SKM-1 treated with dmso at 0.1 percent for 144 hours (cell line): ENCODE measurements at regions not wholly inside any gene's neighbourhood (a gene's known extent, or its start where the extent isn't known, plus 50 kb on each side); places are given as distances from the start of the nearest gene placed in this dataset.

Source experiments
- DNase-seq: peaks from one replicate; lab custom pipeline; 2025; ENCODE audit not compliant: unreplicated experiment; lab: John Stamatoyannopoulos, UW

DNA sequence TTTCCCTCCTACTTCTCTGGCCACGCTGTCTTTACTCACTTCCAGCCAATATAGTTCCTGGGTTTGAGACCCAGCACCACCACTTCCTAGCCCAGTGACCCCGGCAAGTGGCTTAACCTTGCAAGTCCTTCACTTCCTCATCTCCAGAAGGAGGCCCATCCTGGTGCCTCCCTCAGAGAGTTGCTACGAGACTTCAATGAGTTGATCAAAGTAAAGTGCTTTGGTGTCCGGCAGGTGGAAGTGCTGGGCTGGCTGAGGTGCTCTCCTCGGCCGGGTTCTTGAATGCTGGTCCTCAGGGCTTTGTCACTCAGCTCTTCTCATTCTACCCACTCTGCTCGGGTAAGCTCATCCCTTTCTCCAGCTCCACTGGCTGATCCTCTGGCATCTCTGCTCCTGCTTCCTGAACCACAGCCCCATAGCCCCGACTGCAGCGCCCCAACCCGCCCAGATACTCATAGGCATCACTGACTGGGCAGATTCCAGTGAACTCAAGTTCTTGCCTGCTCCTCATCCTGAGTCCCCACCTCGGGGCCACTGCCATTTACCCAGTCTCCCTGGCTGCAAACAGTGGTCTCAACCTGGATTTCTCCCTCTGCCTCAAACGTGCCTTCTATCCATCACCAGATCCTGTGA, 75.8 kb upstream of the WNT4 start:
- no peak for DNase-seq

DNA sequence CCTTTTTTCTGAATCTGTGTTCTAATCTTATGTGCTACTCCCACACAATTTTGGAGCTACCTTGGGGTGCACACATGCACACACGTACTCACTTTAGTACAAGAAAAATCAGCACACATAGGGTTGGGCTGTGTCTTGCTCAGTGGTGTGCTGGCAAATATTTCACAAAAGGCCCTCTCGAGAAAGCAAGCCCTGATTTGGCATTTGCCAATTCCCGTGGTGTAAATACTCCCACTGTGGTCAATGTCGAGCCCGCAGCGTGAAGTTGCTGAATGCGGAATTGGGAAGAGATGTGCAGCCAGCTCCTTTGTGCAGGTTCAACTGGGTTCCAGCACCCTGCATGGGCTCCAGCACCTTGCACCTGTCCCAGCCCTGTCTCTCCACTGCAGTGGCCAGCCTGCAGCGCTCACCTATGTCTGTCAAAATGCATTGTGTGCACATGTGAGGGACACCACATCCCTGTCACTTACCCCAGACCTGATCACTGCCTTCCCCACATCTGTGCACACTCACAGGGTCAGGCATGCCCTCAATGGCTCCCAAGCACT, 78.4 kb upstream of the WNT4 start:
- no peak for DNase-seq

- no peak for DNase-seq
Observed at GRCh38 chr1:22222723-22223122, 79.8 kb upstream of the WNT4 start.

GRCh38 chr1:22223176-22223575, 80.3 kb upstream of the WNT4 start:
- DNase-seq: no peak

DNA sequence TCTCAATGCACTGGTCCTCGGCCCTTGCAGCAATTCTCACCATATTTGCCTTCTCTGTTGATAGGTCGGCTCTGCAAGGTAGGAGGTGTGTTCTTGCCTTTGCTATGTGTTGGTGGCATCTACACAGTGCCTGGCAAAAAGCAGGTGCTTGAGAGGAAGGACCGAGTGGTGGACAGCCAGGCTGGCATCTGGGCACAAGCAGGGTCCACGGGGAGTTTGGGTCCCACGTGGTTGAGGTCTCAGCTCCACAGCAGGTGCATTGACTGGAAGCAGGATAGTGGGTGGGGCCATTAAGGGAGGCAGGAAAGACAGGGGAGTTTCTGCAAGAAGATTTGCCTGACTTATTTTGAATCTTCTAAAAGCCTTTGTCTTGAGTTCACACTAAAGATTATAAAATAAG, 81.2 kb upstream of the WNT4 start:
- no peak for DNase-seq

- no peak for DNase-seq
Observed at GRCh38 chr1:22224631-22225030, 81.7 kb upstream of the WNT4 start.

GRCh38 chr1:22225858-22226589, 83.1 kb upstream of the WNT4 start:
- DNase-seq: no peak

DNA sequence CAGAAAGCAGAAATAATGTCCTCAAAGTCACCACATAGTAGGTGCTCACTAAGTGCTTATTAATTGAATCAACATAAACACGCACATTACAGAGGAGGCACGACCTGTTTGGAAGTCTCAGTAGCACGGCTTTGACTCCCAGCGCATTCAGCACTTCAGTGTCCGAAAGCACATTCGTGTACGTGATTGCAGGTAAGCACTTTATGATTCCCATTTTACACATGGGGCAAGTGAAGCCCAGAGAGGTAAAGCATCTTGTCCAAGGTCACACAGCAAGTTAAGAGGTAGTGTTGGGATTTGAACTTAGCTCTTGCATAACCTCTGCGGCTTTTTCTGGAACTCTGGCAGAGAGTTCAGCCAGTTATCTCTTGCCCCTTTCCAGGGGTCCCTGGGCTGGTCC, 85.2 kb upstream of the WNT4 start:
- DNase-seq: no peak

GRCh38 chr1:22228505-22228911, 85.6 kb upstream of the WNT4 start:
- DNase-seq: no peak

- no peak for DNase-seq
Observed at GRCh38 chr1:22229379-22229778, 86.5 kb upstream of the WNT4 start.

- DNase-seq: no peak
Observed at GRCh38 chr1:22231068-22231593, 88.2 kb upstream of the WNT4 start.

- no peak for DNase-seq
Observed at GRCh38 chr1:22231995-22232690, 89.2 kb upstream of the WNT4 start.

DNA sequence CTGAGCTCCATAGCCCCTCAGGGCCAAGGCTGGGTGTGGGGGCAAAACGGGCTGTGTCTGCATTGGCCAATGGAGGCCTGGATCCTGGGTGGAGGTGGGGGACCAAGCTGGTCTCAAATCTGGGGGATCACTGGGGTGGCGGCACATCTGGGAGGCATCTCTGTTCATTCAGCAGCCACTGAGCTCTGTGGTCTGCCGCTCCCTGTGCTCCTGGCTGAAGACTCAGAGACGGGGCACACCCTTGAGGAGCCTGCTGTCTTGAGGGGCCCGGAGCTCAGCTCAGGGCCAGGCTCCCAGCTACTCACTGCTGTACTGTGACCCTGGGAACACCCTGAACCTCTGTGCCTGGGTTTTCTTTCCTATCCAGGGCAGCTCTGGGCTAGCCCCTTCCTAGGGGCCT, 90.3 kb upstream of the WNT4 start:
- DNase-seq: no peak

- no peak for DNase-seq
Observed at GRCh38 chr1:22234476-22235030, 91.7 kb upstream of the WNT4 start.

GRCh38 chr1:22236166-22236565, 93.3 kb upstream of the WNT4 start:
- DNase-seq: no peak

DNA sequence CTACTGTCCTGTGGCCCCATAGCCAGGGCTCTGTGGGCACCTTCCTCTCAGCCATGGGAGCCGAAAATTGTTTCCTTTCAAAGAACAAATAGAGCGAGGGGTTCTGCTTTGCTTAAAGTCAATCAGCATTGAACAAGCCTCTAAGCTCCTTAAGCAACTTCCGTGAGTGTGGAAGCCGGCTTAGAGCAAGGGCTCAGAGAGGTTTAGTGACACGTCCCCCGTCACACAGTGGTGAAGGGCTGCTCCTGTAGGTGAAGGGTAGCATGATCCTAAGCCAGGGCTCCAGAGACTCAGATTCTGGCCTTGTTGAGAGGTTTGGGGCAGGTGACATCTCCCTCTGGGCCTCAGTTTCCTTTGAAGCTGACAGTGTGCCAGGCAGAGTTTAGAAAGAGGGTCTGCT, 94.0 kb upstream of the WNT4 start:
- DNase-seq: no peak

DNA sequence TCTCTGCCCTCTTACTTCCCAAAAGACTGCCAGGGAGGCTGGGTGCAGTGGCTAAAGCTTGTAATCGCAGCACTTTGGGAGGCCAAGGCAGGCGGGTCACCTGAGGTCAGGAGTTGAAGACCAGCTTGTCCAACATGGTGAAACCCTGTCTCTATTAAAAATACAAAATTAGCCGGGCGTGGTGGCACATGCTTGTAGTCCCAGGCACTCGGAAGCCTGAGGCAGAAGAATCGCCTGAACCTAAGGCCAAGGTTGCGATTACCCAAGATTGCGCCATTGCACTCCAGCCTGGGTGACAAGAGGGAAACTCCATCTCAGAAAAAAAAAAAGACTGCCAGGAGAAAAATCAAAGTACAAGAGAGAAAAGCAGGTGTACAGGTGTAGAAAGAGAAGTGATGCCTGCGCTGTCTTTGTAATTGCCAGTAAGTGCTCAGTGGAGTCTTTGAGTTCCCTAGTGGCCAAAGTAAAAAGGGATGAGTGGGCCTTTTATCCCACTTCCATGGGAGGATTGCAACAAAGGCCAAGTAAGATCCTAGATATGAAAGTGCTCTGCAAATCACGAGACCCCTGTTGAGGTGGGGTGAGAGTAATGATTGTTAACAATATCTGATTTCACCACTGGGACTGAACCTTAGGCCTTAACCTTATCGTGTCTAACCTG, 94.7 kb upstream of the WNT4 start:
- no peak for DNase-seq

DNA sequence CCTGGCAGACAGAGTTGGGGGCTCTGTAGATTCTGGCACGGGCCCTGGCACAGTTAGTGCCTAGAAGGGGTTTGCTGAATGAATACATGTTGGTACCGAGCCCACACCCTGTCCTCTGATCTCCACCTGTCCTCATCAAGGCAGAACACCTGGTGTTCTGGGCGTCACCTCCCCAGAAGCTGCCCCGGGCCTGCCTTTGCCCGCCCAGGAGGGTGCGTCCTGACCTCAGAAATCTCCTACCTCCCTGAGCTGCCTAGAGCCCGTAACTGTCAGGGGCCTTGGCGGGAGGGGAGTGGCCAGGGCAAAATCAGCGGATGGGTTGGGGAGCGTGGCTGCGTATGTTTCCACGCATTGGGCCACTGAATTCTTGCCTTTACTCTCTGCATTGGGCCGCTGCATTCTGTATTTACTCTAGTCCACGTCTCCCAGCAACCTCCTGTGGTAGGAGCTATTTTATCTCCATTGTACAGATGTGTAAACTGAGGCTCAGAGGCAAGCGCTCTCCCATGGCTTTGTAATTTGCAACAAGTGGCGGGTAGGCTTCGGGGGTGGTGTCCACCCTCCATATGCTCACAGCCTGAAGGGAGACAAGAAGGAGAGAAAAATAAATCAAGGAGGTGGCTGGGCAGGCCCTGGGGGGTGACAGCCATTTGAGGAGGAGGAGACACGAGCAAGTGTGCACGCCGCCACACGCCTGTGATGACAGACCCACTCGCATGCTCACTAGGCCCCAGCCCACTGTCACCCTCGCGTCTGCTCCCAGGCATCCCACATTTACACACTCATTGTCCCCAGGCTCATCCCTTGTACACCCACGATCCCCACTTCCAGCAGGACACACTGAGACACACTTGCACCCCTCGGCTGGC, 95.7 kb upstream of the WNT4 start:
- no peak for DNase-seq

- no peak for DNase-seq
Observed at GRCh38 chr1:22239378-22239777, 96.5 kb upstream of the WNT4 start.

DNA sequence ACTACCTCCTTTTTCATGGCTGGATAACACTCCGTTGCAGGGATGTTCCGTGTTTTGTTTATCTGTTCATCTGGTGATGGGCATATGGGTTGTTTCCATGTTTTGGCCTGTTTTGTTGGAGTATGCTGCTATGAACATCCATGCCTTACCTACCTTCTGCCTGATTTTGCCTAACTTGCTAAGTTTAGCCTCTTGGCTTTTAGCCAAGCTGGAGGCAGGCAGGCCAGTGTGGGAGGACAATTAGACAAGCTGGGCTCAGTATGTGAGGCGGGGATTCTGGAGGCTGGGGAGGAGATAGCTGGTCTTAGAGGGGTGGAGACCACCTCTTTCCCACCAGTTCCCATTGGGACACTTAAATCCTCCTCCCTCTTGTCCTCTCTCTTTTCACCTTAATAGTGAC, 98.4 kb upstream of the WNT4 start:
- no peak for DNase-seq
